HG02938 (cell line): ENCODE measurements at regions not wholly inside any gene's neighbourhood (a gene's known extent, or its start where the extent isn't known, plus 50 kb on each side); places are given as distances from the start of the nearest gene placed in this dataset.
"Not testable (repeated sequence)": the region's sequence is repeated elsewhere in the genome, so short reads cannot be mapped to it uniquely, and the experiment has no call there.

ENCODE experiments used
- ATAC-seq: cut with Tn5 transposase; IDR thresholded peaks from one replicate; pipeline ENCODE4 v1.9.1; 2021; ENCODE audit warnings: mild to moderate bottlenecking, moderate library complexity; ENCODE audit not compliant: unreplicated experiment

DNA sequence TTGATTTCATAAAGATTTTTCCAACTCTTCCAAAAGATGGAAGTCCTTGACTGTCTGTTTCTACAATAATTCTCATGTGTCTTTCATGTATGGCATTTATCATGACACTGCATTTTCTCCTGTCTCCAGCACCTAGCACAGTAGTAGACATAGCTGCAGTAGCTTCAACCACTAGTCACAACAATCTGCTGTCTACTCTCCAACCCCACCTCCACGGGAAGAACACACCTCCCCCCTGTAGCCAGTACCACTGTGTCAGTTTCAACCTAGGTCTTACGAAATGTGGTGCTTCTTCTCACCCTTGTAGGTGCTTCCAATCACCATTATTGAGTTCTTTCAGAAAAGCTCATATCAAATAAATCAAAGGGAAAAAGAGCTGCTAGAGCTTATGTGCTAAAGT lies 425.1 kb upstream of the ADAMTS5 start:
- ATAC-seq: no peak

- no peak for ATAC-seq
These were observed 423.5 kb upstream of the ADAMTS5 start for GRCh38 chr21:27390384-27390783.

GRCh38 chr21:27388825-27389224 lies 421.9 kb upstream of the ADAMTS5 start:
- ATAC-seq: no peak

DNA sequence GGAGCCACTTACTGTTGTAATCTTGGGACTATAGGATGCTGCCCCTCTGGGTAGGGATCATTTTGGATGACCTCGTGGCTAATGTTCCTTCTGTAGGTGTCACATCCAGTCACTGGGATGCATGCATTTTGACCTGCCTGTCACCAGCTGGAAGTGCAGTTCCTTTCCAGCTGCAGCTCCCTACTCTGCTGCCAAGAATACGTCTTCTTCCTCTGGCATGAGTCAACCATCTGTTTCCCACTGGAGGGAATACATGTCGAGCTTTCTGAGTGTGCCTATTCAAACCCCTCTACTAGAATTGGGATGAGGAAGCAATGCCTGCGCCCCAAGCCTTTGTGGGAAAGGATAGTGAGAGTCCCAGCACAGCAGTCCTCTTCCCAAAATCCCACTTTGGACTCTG lies 415.5 kb upstream of the ADAMTS5 start:
- ATAC-seq: no peak

DNA sequence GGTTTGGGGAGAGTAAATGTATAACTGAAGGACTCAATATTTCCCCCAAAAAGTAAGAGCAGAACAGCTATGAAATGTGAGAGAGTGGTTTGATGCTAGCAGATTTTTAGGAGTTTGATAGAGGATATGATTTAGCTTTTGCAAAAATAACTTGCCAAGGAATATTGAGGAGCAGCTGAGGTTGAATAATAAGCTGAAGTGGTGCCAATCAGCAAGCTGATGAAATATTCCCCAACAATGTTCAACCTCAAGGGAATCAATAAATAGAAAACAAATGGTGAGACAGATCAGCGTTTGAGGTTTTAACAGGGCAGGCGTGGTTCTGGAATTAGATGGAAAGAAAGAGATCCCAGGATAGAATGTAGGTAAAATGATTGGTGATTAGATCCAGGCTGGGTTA lies 413.4 kb upstream of the ADAMTS5 start:
- no peak for ATAC-seq

DNA sequence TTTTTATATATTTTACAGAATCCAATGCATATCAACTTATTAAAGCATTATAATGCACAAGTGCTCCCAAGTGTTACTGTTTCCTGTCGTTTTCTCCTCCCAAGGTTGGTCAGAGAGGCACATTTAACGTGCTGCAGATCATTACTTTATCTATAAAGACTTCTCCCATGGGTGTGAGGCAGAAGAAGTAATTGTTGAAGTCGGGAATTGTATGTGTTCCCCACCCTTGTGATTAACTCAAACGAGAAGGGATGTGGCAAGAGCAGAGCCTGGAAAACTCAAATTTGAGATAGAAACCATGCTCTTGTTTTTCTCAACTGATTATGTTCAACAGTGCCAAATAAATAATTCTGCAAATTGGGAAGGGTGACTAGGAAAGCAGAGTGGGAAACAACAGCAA lies 412.5 kb upstream of the ADAMTS5 start:
- no peak for ATAC-seq

- ATAC-seq: no peak
These were observed 405.5 kb upstream of the ADAMTS5 start for GRCh38 chr21:27372381-27372780.

DNA sequence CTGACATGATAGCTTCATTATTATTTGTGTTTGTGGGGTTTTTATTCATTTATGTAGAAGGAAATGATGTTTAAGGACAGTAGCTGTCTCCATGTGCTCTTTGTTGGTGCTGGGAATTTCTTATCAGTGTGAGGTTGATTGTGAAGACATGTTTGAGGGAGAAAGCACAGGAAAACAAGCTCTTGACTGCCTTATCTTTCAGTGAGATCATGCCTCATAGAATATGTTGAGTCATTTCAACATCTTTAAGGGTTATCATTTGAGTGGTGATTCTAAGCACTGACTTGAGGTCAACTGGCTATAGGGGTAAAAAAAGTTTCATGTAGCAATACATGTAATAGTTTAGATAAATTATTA lies 405.1 kb upstream of the ADAMTS5 start:
- no peak for ATAC-seq

DNA sequence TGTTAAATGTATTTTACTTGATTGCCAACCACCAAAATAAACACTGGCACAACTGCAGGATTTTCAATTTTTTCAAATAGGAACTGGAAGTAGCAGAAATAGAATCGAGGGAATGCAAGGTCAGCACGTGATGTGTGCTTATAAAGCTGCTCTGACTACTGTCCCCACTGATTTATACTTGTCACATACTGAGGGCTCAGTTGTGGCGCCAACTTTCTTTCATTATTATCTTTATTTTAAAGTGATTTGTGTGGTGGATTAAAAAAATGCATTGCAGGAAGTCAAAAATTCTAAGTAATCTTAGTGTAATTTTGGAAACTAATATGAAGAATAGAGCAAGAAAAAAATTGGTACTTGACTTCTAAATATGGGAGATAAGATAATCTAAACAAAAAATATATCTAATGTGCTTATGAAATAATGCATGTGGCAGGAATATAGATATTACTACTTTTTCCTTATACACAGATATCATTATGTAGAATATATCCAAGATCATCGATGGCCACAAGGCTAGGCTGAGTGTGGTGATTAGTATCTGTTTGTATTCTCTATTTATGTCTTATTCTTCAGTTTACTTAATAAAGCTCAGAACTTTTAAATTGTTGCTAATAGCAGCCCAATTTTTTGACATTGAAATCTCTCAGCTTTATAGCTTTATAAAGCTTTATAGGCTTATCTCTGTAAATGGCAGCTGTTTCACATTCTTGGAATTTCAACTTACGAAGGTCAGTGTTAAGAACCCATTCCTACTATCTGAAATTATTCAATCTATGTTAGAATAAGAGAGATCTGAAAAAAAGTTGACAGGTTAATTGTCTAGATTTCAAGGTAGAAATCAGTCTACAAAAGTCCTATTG lies 404.5 kb upstream of the ADAMTS5 start:
- no peak for ATAC-seq

DNA sequence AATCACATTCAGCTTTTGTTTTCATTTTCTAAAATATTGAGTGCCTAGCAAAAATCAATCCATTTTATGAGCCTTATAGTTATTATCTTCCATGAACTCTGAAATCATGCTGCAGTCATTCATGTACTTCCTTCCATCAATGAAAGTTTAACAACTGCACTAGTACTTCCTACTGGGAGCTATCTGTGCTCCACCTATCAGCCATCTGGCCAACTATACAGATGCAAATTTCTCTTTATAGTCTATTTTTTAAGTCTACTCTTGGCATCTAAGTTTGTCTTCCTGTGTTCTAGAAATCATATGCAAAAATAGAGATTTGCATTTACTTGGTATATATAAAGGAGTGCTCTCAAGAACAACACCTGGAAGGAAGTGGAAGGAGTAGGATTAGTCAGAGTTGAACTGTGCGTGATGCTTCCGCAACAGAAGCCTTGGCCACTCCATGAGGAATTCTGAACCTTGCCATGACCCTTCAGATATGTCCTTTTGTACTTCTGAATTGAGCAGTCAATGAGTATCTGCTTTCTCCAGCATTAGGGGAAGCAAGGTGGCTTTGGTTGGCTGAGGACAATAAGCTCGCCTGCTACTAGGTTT lies 403.2 kb upstream of the ADAMTS5 start:
- no peak for ATAC-seq

DNA sequence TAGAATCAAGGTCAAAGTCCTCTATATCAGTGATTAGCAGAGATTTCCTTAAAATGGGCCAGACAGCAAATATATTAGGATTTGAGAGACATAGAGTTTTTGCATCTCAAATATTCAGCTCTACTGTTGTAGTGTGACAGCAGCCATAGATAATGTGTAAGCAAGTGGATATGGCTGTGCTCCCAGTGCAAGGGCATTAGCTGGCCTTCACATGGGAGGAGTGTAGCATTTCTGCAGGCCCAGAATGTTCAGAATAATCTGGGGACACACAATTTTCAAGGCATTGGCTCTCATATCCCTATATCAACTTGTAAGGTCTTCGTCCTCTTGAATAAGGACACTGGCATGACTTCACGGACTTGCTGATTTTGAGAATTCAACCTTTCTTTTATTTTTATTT lies 402.3 kb upstream of the ADAMTS5 start:
- ATAC-seq: no peak

DNA sequence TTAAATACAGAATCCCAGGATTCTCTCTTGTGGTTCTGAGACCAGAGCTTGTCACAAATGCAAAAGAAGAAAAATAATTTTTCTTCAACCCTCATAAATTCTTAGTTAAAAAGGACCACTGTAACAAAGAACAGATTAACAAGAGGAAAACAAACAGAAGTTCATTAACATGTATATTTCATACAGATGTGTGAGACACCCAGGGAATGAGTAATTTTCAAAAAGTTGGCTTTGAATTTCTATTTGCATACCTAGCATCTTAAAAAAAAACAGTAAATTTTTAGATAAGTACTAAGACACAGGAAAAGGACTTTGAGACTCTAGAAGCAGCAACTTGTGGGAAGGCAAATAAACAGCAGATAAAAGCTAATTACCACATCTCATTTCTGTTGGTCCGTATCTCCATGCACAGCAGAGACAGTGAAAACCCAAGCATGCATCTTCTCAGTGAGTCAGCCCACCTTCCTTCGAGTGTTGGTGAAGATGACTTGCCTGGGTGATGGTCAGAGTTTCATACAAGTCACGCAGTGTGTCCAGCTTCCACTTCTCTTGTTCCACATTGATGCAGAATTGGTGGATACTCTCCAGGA lies 399.9 kb upstream of the ADAMTS5 start:
- ATAC-seq: no peak

DNA sequence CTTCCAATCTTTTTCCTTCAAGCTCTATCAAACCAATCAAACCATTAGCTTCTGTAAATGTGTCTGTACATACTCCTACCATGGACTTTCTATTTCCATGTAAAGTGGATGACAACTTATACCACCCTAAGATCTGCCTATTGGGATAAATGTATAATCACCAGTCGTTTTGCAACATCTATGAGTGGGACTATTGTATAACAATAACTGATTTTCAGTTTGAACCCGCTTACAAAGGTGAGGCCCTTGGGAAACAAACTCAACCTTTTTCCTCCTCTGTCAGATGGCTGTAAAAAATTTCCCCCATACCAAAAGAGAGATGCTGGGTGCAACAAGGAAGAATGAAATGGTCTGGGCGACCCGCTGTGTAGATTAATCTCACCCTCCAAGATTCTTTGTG lies 399.1 kb upstream of the ADAMTS5 start:
- ATAC-seq: no peak

GRCh38 chr21:27365394-27365793 lies 398.5 kb upstream of the ADAMTS5 start:
- ATAC-seq: no peak

GRCh38 chr21:27363719-27364477 lies 397.0 kb upstream of the ADAMTS5 start:
- no peak for ATAC-seq

GRCh38 chr21:27362249-27362648 lies 395.4 kb upstream of the ADAMTS5 start:
- ATAC-seq: no peak

DNA sequence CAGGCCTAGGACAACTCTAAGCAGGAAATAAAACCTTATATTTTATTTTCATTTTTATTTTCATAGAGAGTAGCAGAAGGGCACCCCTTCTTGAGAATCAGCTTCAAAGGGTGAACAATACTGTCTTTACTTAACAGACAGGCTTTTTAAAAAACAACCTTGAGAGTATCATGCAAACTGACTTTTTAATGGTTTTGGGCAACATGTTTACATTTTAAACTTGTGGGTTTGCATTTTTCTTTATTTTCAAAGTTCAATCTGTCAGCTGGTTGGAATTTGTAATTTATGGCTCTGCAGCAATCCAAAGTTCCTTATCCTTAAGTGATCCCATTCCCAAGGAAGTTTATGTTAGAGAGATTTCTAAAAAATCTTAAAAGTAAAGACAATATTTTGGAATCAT lies 392.3 kb upstream of the ADAMTS5 start:
- ATAC-seq: no peak

DNA sequence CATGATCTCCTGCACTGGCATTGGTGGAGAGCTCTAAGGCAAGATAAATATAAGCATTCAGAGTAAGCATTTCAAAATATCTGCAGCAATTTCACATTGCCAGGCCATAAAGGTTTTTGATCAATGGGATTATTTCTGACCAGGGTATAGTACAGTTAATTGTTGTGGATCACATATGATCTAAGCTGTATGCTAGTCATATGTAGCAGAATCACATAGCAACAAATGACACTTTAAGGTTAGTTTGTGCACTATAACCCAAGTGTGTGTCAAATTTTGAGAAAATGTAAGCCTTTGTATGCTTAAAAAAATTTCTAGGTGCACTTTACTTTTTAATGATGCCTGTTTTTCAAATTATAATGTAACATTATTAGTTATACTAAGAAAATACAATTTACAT lies 386.0 kb upstream of the ADAMTS5 start:
- no peak for ATAC-seq

- ATAC-seq: no peak
These were observed 379.2 kb upstream of the ADAMTS5 start for GRCh38 chr21:27346041-27346448.

GRCh38 chr21:27339902-27340301 lies 373.0 kb upstream of the ADAMTS5 start:
- ATAC-seq: no peak

- not testable (repeated sequence) for ATAC-seq
These were observed 371.1 kb upstream of the ADAMTS5 start for GRCh38 chr21:27338007-27338406.

DNA sequence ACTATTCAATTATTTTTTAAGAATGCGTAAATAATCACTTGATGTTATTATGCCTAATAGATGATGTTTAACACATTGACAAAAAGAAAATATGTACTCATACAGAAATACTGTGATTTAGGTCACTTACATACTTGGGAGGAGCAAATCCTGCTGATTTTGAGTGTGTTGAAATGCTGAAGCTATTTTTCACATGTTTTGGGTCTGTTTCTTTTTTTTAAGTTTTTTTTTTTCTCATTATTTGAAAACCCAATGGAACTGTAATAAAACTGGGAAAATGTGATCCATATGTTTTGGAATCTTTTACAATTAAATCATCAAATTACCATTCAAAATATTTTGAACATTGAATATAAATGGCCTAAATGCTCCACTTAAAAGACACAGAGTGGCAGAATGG lies 366.2 kb upstream of the ADAMTS5 start:
- ATAC-seq: no peak
